NCI-H2196 treated with DMSO at 0.1 percent for 48 hours (cell line): ENCODE measurements at regions not wholly inside any gene's neighbourhood (a gene's known extent, or its start where the extent isn't known, plus 50 kb on each side); places are given as distances from the start of the nearest gene placed in this dataset.

Experiments
- DNase-seq: peaks from one replicate; lab custom pipeline; 2025; ENCODE audit not compliant: unreplicated experiment; lab: John Stamatoyannopoulos, UW

GRCh38 chr2:4549666-4550210 is 846.4 kb downstream of the DCDC2C start:
- DNase-seq = no peak

GRCh38 chr2:4551691-4552474 is 848.5 kb downstream of the DCDC2C start:
- DNase-seq = no peak

- no peak for DNase-seq
These were observed 849.9 kb downstream of the DCDC2C start for GRCh38 chr2:4553241-4553640.

GRCh38 chr2:4556135-4556896 is 852.9 kb downstream of the DCDC2C start:
- DNase-seq = no peak

- DNase-seq = no peak
These were observed 857.8 kb downstream of the DCDC2C start for GRCh38 chr2:4561196-4561595.

- no peak for DNase-seq
These were observed 872.7 kb downstream of the DCDC2C start for GRCh38 chr2:4576075-4576474.

GRCh38 chr2:4579977-4580376 is 876.6 kb downstream of the DCDC2C start:
- DNase-seq = no peak

- DNase-seq = no peak
These were observed 881.8 kb downstream of the DCDC2C start for GRCh38 chr2:4585057-4585635.

- DNase-seq = no peak
These were observed 885.2 kb downstream of the DCDC2C start for GRCh38 chr2:4588606-4589005.

- DNase-seq = no peak
These were observed 887.9 kb downstream of the DCDC2C start for GRCh38 chr2:4591261-4591660.

- no peak for DNase-seq
These were observed 894.0 kb downstream of the DCDC2C start for GRCh38 chr2:4597400-4597799.

- DNase-seq = no peak
These were observed 901.4 kb downstream of the DCDC2C start for GRCh38 chr2:4604767-4605166.

GRCh38 chr2:4618141-4618540 is 914.8 kb downstream of the DCDC2C start:
- DNase-seq = no peak

GRCh38 chr2:4618630-4619228 is 915.4 kb downstream of the DCDC2C start:
- no peak for DNase-seq

GRCh38 chr2:4628998-4629501 is 925.7 kb downstream of the DCDC2C start:
- DNase-seq = no peak

GRCh38 chr2:4635289-4635688 is 931.9 kb downstream of the DCDC2C start:
- no peak for DNase-seq

GRCh38 chr2:4653991-4654390 is 950.6 kb downstream of the DCDC2C start:
- no peak for DNase-seq

- DNase-seq = no peak
These were observed 953.0 kb downstream of the DCDC2C start for GRCh38 chr2:4656326-4656725.

GRCh38 chr2:4662161-4662779 is 958.9 kb downstream of the DCDC2C start:
- no peak for DNase-seq

- no peak for DNase-seq
These were observed 965.0 kb downstream of the DCDC2C start for GRCh38 chr2:4668381-4668780.

GRCh38 chr2:4670331-4670730 is 967.0 kb downstream of the DCDC2C start:
- no peak for DNase-seq
